Stimulated activated CD4-positive, alpha-beta T cell treated with anti-CD3 and anti-CD28 coated beads, Interleukin-2, amount 100 ng/mL, for 4 hours (primary cell): ENCODE measurements at regions not wholly inside any gene's neighbourhood (a gene's known extent, or its start where the extent isn't known, plus 50 kb on each side); places are given as distances from the start of the nearest gene placed in this dataset.

ENCODE experiments used
- DNase-seq: peaks from one replicate; pipeline ENCODE4 v3.0.0-alpha.2; 2020; ENCODE audit warnings: low read depth

GRCh38 chr3:187823746-187824145 lies 78.5 kb upstream of the BCL6 start:
- DNase-seq: no peak

GRCh38 chr3:187827723-187828122 lies 82.5 kb upstream of the BCL6 start:
- no peak for DNase-seq

- DNase-seq: no peak
Observed at GRCh38 chr3:187828579-187829452, 83.5 kb upstream of the BCL6 start.

- DNase-seq: no peak
Observed at GRCh38 chr3:187830181-187830580, 84.9 kb upstream of the BCL6 start.

GRCh38 chr3:187831125-187832051 lies 86.1 kb upstream of the BCL6 start:
- no peak for DNase-seq

- no peak for DNase-seq
Observed at GRCh38 chr3:187832202-187832601, 86.9 kb upstream of the BCL6 start.

GRCh38 chr3:187833375-187833774 lies 88.1 kb upstream of the BCL6 start:
- no peak for DNase-seq

GRCh38 chr3:187833799-187834578 lies 88.7 kb upstream of the BCL6 start:
- DNase-seq: no peak

- DNase-seq: no peak
Observed at GRCh38 chr3:187836823-187837770, 91.8 kb upstream of the BCL6 start.

- no peak for DNase-seq
Observed at GRCh38 chr3:187838016-187838540, 92.8 kb upstream of the BCL6 start.

GRCh38 chr3:187839422-187839821 lies 94.2 kb upstream of the BCL6 start:
- no peak for DNase-seq

GRCh38 chr3:187840856-187841255 lies 95.6 kb upstream of the BCL6 start:
- DNase-seq: no peak

- no peak for DNase-seq
Observed at GRCh38 chr3:187841560-187841959, 96.3 kb upstream of the BCL6 start.

GRCh38 chr3:187843654-187844053 lies 98.4 kb upstream of the BCL6 start:
- DNase-seq: no peak

- no peak for DNase-seq
Observed at GRCh38 chr3:187844708-187845107, 99.4 kb upstream of the BCL6 start.

GRCh38 chr3:187845826-187846225 lies 100.6 kb upstream of the BCL6 start:
- no peak for DNase-seq

- DNase-seq: no peak
Observed at GRCh38 chr3:187848401-187848800, 103.1 kb upstream of the BCL6 start.

GRCh38 chr3:187849016-187849654 lies 103.9 kb upstream of the BCL6 start:
- DNase-seq: no peak

- DNase-seq: no peak
Observed at GRCh38 chr3:187850258-187850921, 105.1 kb upstream of the BCL6 start.
